HL-60 (cell line): ENCODE measurements at regions not wholly inside any gene's neighbourhood (a gene's known extent, or its start where the extent isn't known, plus 50 kb on each side); places are given as distances from the start of the nearest gene placed in this dataset.

Experiments
- DNase-seq, 2 experiments: peaks; one replicate each; pipeline ENCODE4 v3.0.0-alpha.2; 2010 to 2020; ENCODE audit warnings: low read depth in 1 of 2, low spot score in 1 of 2
- H3K27ac ChIP-seq: fragments of 250-450 bp; sonication (Bioruptor Pico); replicated peaks from 2 replicates; pipeline ENCODE4 v1.5.1; 2020; ENCODE audit warnings: mild to moderate bottlenecking, moderate library complexity
- H3K27me3 ChIP-seq: fragments of 250-450 bp; sonication (Bioruptor Pico); 2 replicates; pipeline ENCODE4 v1.5.1; 2021; ENCODE audit warnings: mild to moderate bottlenecking, moderate library complexity; ENCODE audit not compliant: insufficient read depth, poor library complexity, severe bottlenecking
- H3K4me3 ChIP-seq: replicated peaks from 2 replicates; pipeline ENCODE4 v1.5.1; 2011; ENCODE audit warnings: mild to moderate bottlenecking, control low read depth, low read length; ENCODE audit not compliant: insufficient read depth
- CTCF ChIP-seq: IDR thresholded peaks from one replicate; pipeline ENCODE4 v1.5.1; 2011; ENCODE audit warnings: low read length, control low read depth, inconsistent platforms; ENCODE audit not compliant: insufficient read depth
- GABPA ChIP-seq: IDR thresholded peaks from 2 replicates; pipeline ENCODE4 v1.6.1; 2012; ENCODE audit warnings: low read depth
- POLR2AphosphoS5 ChIP-seq: IDR thresholded peaks from 2 replicates; pipeline ENCODE4 v1.6.1; 2012; ENCODE audit warnings: low read depth
- REST ChIP-seq: IDR thresholded peaks from 2 replicates; pipeline ENCODE4 v1.6.1; 2012; ENCODE audit warnings: low read depth; ENCODE audit not compliant: insufficient replicate concordance
- SPI1 ChIP-seq: IDR thresholded peaks from 2 replicates; pipeline ENCODE4 v1.6.1; 2012; ENCODE audit warnings: low read depth, mild to moderate bottlenecking, borderline replicate concordance

GRCh38 chr20:52614051-52614863 is 357.9 kb upstream of the TSHZ2 start:
- no peak overlapping the region for H3K4me3 ChIP-seq
- no peak overlapping the region for H3K27ac ChIP-seq

GRCh38 chr20:52612046-52612632 is 360.0 kb upstream of the TSHZ2 start:
- no peak for TF ChIP-seq POLR2AphosphoS5
- TF ChIP-seq CTCF = no peak
- no peak for TF ChIP-seq REST
- no peak for TF ChIP-seq GABPA
- no peak for TF ChIP-seq SPI1
- no peak for DNase-seq
- no peak overlapping the region for H3K27ac ChIP-seq
- H3K4me3 ChIP-seq = no peak overlapping the region
- no peaks in the 10 kb centered on the region for H3K27me3 ChIP-seq

More at GRCh38 chr20:52614051-52614863, 357.9 kb upstream of the TSHZ2 start:
- no peaks in the 10 kb centered on the region for H3K27me3 ChIP-seq
- DNase-seq = no peak
- TF ChIP-seq SPI1 (no peak), POLR2AphosphoS5 (no peak), CTCF (no peak), GABPA (no peak)

GRCh38 chr20:52610749-52611148 is 361.4 kb upstream of the TSHZ2 start:
- no peaks in the 10 kb centered on the region for H3K27me3 ChIP-seq
- no peak for TF ChIP-seq POLR2AphosphoS5
- TF ChIP-seq REST = no peak
- no peak for TF ChIP-seq SPI1
- no peak for TF ChIP-seq GABPA
- TF ChIP-seq CTCF = no peak
- H3K27ac ChIP-seq = no peak overlapping the region
- no peak overlapping the region for H3K4me3 ChIP-seq
- DNase-seq = no peak
